Caco-2 (cell line): ENCODE measurements at regions not wholly inside any gene's neighbourhood (a gene's known extent, or its start where the extent isn't known, plus 50 kb on each side); places are given as distances from the start of the nearest gene placed in this dataset.

Experiments
- BruUV-seq: library from RNA; stranded (reverse); fragments of 400-500 nt; replicated peaks from 2 replicates; lab custom pipeline; 2021; lab: Mats Ljungman, UMichigan
- CTCF ChIA-PET: fragments of 300-600 bp; sonication (Branson Sonifier 250); formaldehyde crosslinking; loops from one replicate; lab custom pipeline; 2022; ENCODE audit warnings: antibody characterized with exemption; lab: Charles Lee
- POLR2A ChIA-PET: fragments of 300-600 bp; sonication (Branson Sonifier 250); formaldehyde crosslinking; loops from one replicate; lab custom pipeline; 2022; ENCODE audit warnings: antibody characterized with exemption; lab: Charles Lee
- DNase-seq, 2 experiments: peaks; one replicate each; pipeline versions ENCODE4 v3.0.0 to v3.0.0-alpha.2; 2020 to 2022
- H3K27me3 ChIP-seq: replicated peaks from 2 replicates; pipeline ENCODE4 v1.6.0; 2011; ENCODE audit warnings: low read length; ENCODE audit not compliant: control insufficient read depth, insufficient read depth
- H3K36me3 ChIP-seq: 2 replicates; pipeline ENCODE4 v1.5.1; 2011; ENCODE audit warnings: low read length; ENCODE audit not compliant: control insufficient read depth, insufficient read depth
- H3K4me1 ChIP-seq: fragments of 250-450 bp; sonication (Bioruptor Pico); 2 replicates; pipeline ENCODE4 v1.5.1; 2020; ENCODE audit warnings: mild to moderate bottlenecking
- H3K4me3 ChIP-seq: 2 replicates; pipeline ENCODE4 v1.5.1; 2011; ENCODE audit warnings: low read depth, mild to moderate bottlenecking, control low read depth, low read length
- H3K9me3 ChIP-seq: fragments of 250-450 bp; sonication (Bioruptor Pico); 2 replicates; pipeline ENCODE4 v1.5.1; 2020; ENCODE audit warnings: mild to moderate bottlenecking, moderate library complexity
- H3K27ac Mint-ChIP-seq: one replicate; pipeline ENCODE4 v1.8.0; 2022; ENCODE audit warnings: mixed read lengths; ENCODE audit not compliant: unreplicated experiment
- H3K27me3 Mint-ChIP-seq: one replicate; pipeline ENCODE4 v1.8.0; 2022; ENCODE audit warnings: mixed read lengths; ENCODE audit not compliant: insufficient read depth, unreplicated experiment
- H3K36me3 Mint-ChIP-seq: one replicate; pipeline ENCODE4 v1.8.0; 2022; ENCODE audit warnings: mild to moderate bottlenecking, mixed read lengths; ENCODE audit not compliant: insufficient read depth, unreplicated experiment
- H3K4me1 Mint-ChIP-seq: one replicate; pipeline ENCODE4 v1.8.0; 2022; ENCODE audit warnings: low read depth, mixed read lengths; ENCODE audit not compliant: unreplicated experiment
- H3K4me3 Mint-ChIP-seq: one replicate; pipeline ENCODE4 v1.8.0; 2022; ENCODE audit warnings: mild to moderate bottlenecking, moderate library complexity, mixed read lengths; ENCODE audit not compliant: unreplicated experiment
- H3K9me3 Mint-ChIP-seq: one replicate; pipeline ENCODE4 v1.8.0; 2022; ENCODE audit warnings: mixed read lengths; ENCODE audit not compliant: unreplicated experiment
- intact Hi-C: fragments of 100-400 bp; cut with micrococcal nuclease; formaldehyde crosslinking; loops from one replicate; pipeline ENCODE4 v1.10.0; 2022; ENCODE audit not compliant: unreplicated experiment
- TF ChIP-seq, protein P1 (sequence below), 2 experiments: fragments of 200-600 bp in 1 of 2; IDR thresholded peaks; 1 replicate in 1 of 2; 2 replicates in 1 of 2; pipeline versions ENCODE4 v1.5.1 to v1.8.0; 2011 to 2022; ENCODE audit warnings: antibody characterized with exemption in 1 of 2, control low read depth in 1 of 2, inconsistent platforms in 1 of 2, low read depth in 1 of 2, low read length in 1 of 2, mild to moderate bottlenecking in 1 of 2, moderate library complexity in 1 of 2; ENCODE audit not compliant: insufficient read depth in 1 of 2, severe bottlenecking in 1 of 2, unreplicated experiment in 1 of 2

DNA sequence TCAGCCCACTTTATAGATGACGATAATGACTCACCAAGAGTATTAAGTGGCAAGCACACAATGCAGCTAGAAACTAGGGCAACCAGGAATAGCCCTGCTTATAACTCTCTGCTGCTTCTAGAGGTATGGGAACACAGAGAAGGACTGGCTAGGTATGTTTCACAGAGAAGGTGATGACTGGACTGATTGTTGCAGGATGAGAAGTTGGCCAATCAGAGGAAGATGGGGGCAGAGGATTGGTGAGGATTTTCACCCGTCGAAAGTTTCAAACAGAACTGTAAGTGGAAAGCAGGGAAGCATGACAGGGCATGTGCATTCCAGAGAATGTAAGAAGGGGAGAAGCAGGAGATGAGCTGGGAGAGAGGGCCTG is 222.4 kb upstream of the JUN start:
- no peak for DNase-seq
- intact Hi-C loops = no loop called here
- Mint-ChIP-seq H3K4me3 (no peak overlapping the region), H3K27me3 (no peaks in the 10 kb centered on the region), H3K9me3 (no peaks in the 10 kb centered on the region), H3K27ac (no peak overlapping the region), H3K4me1 (no peaks in the 10 kb centered on the region), H3K36me3 (no peaks in the 10 kb centered on the region)
- Histone ChIP-seq H3K4me3 (no peak overlapping the region), H3K9me3 (no peaks in the 10 kb centered on the region), H3K36me3 (no peaks in the 10 kb centered on the region), H3K4me1 (no peaks in the 10 kb centered on the region), H3K27me3 (no peaks in the 10 kb centered on the region)
- no TSS peak for BruUV-seq
- TF ChIP-seq, protein P1, sequence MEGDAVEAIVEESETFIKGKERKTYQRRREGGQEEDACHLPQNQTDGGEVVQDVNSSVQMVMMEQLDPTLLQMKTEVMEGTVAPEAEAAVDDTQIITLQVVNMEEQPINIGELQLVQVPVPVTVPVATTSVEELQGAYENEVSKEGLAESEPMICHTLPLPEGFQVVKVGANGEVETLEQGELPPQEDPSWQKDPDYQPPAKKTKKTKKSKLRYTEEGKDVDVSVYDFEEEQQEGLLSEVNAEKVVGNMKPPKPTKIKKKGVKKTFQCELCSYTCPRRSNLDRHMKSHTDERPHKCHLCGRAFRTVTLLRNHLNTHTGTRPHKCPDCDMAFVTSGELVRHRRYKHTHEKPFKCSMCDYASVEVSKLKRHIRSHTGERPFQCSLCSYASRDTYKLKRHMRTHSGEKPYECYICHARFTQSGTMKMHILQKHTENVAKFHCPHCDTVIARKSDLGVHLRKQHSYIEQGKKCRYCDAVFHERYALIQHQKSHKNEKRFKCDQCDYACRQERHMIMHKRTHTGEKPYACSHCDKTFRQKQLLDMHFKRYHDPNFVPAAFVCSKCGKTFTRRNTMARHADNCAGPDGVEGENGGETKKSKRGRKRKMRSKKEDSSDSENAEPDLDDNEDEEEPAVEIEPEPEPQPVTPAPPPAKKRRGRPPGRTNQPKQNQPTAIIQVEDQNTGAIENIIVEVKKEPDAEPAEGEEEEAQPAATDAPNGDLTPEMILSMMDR (IDR thresholded peaks at IDR 0.05; ENCODE audit: insufficient read depth in 1 of 2, low read depth in 1 of 2, low read length in 1 of 2, severe bottlenecking in 1 of 2, unreplicated experiment in 1 of 2) = no peak
- ChIA-PET POLR2A (no interaction called here), CTCF (no interaction called here)

DNA sequence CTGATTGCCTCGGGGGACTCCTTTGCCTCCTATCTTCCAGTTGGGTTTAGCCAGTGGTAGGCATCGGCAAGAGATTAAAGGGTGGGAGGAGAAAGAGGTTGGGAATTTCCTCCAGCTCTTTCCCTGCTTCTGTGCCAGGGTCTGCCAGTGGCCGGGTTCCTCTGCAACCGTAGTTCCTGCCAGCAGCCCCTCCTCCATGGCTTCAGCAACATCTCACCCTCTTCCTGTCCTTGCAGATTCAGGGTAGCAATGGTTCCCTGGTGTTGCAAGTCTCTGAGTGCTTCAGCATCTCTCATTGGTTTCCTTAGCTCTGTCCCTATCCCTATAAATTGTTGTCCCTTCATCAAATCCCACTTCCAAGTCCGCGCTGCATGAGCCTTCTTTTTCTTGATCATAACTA is 223.1 kb upstream of the JUN start:
- Mint-ChIP-seq H3K27me3 (no peaks in the 10 kb centered on the region), H3K36me3 (no peaks in the 10 kb centered on the region), H3K4me1 (no peaks in the 10 kb centered on the region), H3K4me3 (no peak overlapping the region), H3K27ac (no peak overlapping the region), H3K9me3 (no peaks in the 10 kb centered on the region)
- H3K4me3 ChIP-seq = no peak overlapping the region
- TF ChIP-seq, protein P1 (IDR thresholded peaks at IDR 0.05; ENCODE audit: insufficient read depth in 1 of 2, low read depth in 1 of 2, low read length in 1 of 2, severe bottlenecking in 1 of 2, unreplicated experiment in 1 of 2) = no peak
- intact Hi-C loops = no loop called here
- ChIA-PET CTCF (no interaction called here), POLR2A (no interaction called here)
- no TSS peak for BruUV-seq
- no peaks in the 10 kb centered on the region for H3K4me1 ChIP-seq
- no peaks in the 10 kb centered on the region for H3K36me3 ChIP-seq
- DNase-seq = no peak
- no peaks in the 10 kb centered on the region for H3K27me3 ChIP-seq
- no peaks in the 10 kb centered on the region for H3K9me3 ChIP-seq

DNA sequence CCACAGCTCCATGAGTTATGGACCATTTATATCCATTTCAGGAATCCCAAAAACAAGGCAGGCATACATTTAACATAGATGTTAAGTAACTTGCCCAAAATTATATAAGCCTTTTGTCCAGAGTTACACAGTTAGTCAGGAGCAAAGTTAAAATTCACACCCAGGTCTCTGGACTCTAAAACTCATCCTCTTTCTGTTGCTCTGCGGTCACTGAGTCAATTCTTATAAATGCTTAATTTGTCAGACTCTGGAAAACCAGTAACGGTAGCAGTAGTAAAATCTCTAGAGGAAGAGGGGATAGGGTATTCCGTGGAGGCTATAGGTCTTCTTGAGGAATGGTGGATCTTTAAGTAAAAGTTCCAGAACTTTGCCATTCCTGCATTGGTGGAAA is 223.6 kb upstream of the JUN start:
- H3K4me3 Mint-ChIP-seq = no peak overlapping the region
- H3K27ac Mint-ChIP-seq = no peak overlapping the region
- Histone ChIP-seq H3K36me3 (no peaks in the 10 kb centered on the region), H3K4me3 (no peak overlapping the region), H3K9me3 (no peaks in the 10 kb centered on the region), H3K4me1 (no peaks in the 10 kb centered on the region), H3K27me3 (no peaks in the 10 kb centered on the region)
- TF ChIP-seq, protein P1 (IDR thresholded peaks at IDR 0.05; ENCODE audit: insufficient read depth in 1 of 2, low read depth in 1 of 2, low read length in 1 of 2, severe bottlenecking in 1 of 2, unreplicated experiment in 1 of 2) = no peak
- no peaks in the 10 kb centered on the region for H3K36me3 Mint-ChIP-seq
- no peaks in the 10 kb centered on the region for H3K4me1 Mint-ChIP-seq
- intact Hi-C loops = no loop called here
- H3K27me3 Mint-ChIP-seq = no peaks in the 10 kb centered on the region
- no peaks in the 10 kb centered on the region for H3K9me3 Mint-ChIP-seq
- CTCF ChIA-PET = no interaction called here
- BruUV-seq = no TSS peak
- DNase-seq = no peak
- POLR2A ChIA-PET = no interaction called here
